MM.1S (cell line): ENCODE measurements at regions not wholly inside any gene's neighbourhood (a gene's known extent, or its start where the extent isn't known, plus 50 kb on each side); places are given as distances from the start of the nearest gene placed in this dataset.

ENCODE experiments used
- EZH2 ChIP-seq: fragments of 300-600 bp; sonication (generic); optimal IDR thresholded peaks from 2 replicates; pipeline ENCODE3; 2017; ENCODE audit warnings: low read depth, mild to moderate bottlenecking, antibody characterized with exemption, low read length, mixed read lengths
- EZH2phosphoT487 ChIP-seq: fragments of 300-600 bp; sonication (generic); IDR thresholded peaks from 2 replicates; pipeline ENCODE4 v1.6.1; 2018; ENCODE audit warnings: antibody characterized with exemption, low read length
- TF ChIP-seq, protein P1 (sequence below): fragments of 300-600 bp; sonication (generic); IDR thresholded peaks from 2 replicates; pipeline ENCODE4 v1.5.1; 2016; ENCODE audit warnings: antibody characterized with exemption, low read length, mixed read lengths

DNA sequence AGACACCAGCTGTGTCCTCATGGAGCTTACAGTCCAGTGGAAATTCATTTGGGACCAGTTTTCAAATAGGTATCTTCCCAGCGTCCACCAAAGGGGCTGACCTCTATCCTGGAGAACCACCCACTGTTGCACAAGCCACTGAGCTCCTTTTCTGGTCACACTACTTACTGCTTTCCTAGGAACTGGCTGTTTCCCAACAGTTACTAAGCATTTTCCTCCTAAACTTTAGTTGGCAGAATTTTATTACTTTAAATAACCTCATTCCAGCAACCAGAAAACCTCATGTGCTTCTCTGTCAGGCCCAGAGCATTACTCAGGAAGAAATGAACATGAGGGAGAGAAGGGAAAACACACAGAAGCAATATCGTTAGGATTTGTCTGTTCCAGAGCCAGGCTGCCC lies 183.1 kb downstream of the GPAM start:
- TF ChIP-seq, protein P1, sequence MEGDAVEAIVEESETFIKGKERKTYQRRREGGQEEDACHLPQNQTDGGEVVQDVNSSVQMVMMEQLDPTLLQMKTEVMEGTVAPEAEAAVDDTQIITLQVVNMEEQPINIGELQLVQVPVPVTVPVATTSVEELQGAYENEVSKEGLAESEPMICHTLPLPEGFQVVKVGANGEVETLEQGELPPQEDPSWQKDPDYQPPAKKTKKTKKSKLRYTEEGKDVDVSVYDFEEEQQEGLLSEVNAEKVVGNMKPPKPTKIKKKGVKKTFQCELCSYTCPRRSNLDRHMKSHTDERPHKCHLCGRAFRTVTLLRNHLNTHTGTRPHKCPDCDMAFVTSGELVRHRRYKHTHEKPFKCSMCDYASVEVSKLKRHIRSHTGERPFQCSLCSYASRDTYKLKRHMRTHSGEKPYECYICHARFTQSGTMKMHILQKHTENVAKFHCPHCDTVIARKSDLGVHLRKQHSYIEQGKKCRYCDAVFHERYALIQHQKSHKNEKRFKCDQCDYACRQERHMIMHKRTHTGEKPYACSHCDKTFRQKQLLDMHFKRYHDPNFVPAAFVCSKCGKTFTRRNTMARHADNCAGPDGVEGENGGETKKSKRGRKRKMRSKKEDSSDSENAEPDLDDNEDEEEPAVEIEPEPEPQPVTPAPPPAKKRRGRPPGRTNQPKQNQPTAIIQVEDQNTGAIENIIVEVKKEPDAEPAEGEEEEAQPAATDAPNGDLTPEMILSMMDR, result no peak
- TF ChIP-seq EZH2, result no peak
- no peak for TF ChIP-seq EZH2phosphoT487
